NCI-H226 (cell line): ENCODE measurements at regions not wholly inside any gene's neighbourhood (a gene's known extent, or its start where the extent isn't known, plus 50 kb on each side); places are given as distances from the start of the nearest gene placed in this dataset.

Experiments used
- DNase-seq: peaks from one replicate; pipeline ENCODE4 v3.0.0-alpha.2; 2015

- no peak for DNase-seq
Observed at GRCh38 chr17:6208608-6209180, 138.5 kb downstream of the WSCD1 start.

GRCh38 chr17:6205525-6205924 is 135.3 kb downstream of the WSCD1 start:
- DNase-seq, result no peak

DNA sequence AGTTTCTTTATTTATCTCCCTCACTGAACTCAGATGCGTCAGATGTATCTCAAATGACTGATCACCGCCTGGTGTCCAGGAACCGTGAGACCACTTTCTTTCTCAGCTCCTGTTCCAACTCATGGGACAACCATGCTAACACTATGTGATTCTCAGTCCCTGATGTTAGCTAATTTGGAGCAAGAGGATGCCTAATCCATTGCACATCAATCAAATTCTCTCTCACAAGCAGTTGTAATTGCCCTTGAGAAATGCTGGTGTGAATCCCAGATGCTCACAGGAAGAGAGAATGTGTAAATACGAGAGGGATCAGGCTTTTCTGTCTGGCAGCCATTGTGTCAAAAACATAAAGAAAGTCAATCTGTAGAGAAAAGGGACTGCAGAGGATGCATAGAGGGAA is 134.9 kb downstream of the WSCD1 start:
- DNase-seq, result no peak

- DNase-seq, result no peak
Observed at GRCh38 chr17:6204203-6204722, 134.1 kb downstream of the WSCD1 start.

- DNase-seq, result no peak
Observed at GRCh38 chr17:6196355-6196754, 126.2 kb downstream of the WSCD1 start.

DNA sequence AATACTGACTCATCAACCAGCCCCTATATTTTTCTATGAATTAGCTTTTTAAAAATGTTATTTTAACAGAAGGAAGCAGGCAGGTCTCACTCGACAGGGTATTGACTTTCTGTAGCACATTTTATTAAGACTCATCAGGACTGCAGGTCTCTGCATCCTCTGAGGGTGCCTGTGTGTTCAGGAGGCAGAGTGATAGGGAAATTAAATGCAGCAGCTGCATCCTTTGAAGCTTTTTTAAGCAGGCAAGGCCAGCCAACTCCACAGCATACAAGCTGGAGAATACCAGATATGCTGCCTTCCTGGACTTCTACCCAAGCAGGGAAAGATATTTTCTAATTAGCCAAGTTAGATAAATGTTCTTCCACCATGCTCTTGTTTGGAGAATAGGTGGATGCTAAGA is 124.9 kb downstream of the WSCD1 start:
- DNase-seq, result no peak

- no peak for DNase-seq
Observed at GRCh38 chr17:6191405-6192324, 121.5 kb downstream of the WSCD1 start.

- DNase-seq, result no peak
Observed at GRCh38 chr17:6187836-6188235, 117.7 kb downstream of the WSCD1 start.

DNA sequence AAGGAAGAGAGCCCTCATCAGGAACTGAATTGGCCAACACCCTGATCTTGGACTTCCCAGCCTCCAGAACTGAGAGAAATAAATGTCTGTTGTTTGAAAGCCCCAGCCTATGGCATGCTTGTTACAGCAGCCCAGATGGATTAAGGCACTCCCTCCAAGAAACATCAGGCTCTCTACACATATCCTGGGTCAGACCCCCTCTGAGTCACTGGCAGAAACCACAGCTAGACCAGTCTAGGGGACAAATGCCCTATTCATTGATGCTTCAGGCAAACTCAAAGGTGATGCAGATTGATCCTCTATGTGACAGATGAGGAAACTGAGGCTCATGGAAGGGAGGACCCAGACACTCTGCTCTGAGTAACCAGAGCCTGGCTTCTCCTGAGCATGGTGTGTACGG is 116.8 kb downstream of the WSCD1 start:
- DNase-seq, result no peak

GRCh38 chr17:6184508-6184907 is 114.3 kb downstream of the WSCD1 start:
- no peak for DNase-seq

GRCh38 chr17:6179017-6179416 is 108.8 kb downstream of the WSCD1 start:
- no peak for DNase-seq

DNA sequence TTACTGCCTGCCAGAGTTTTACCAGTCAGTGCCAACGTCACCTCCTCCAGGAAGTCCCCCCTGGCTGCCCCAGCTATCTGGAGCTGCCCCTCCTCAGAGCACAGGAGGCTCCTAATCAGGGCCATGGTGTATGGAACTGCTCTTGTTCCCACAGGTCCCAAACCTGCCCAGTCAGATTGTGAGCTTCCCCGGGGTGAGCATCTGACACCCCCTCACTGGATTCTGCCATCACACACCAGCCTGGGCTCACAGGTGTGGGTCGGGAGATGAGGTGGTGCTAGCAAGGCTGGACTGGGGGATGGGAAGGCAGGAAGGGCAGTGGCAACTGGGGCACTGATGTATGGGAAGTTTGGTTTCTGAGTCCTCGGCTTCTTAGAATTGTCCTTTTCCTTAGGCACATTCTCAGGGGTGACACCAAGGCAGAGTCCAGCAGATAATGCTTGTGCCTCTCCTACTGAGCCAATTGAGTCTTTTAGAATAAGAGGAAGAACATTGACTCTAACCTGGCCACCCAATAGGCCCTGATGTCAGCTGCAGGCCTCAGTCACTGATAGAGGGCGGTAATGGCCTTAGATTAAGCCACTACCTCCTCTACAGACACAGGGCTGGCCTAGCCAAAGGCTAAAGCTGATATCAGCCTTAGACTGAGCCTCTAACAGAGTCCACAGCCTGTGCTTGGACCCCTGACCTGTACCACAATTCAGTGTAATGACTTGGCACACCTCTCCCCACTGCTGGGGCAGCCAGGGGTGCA is 107.9 kb downstream of the WSCD1 start:
- no peak for DNase-seq
